Thyroid gland (tissue), 4 donors: ENCODE measurements at regions not wholly inside any gene's neighbourhood (a gene's known extent, or its start where the extent isn't known, plus 50 kb on each side); places are given as distances from the start of the nearest gene placed in this dataset.
A peak's percentile ranks its signal among the peaks of the same experiment; 100 is the strongest.
"Not testable (repeated sequence)": the region's sequence is repeated elsewhere in the genome, so short reads cannot be mapped to it uniquely, and the experiment has no call there.

Source experiments
- DNase-seq, 2 donors: peaks; one replicate each; pipeline ENCODE4 v3.0.0-alpha.2; 2019
- H3K27ac ChIP-seq, 3 donors: fragments of 200-600 bp; sonication (generic); 1 replicate in 2 of 3; 2 replicates in 1 of 3; pipeline ENCODE4 v1.5.1; 2016 to 2019; ENCODE audit warnings: mild to moderate bottlenecking in 1 of 3, moderate library complexity in 1 of 3
- H3K27me3 ChIP-seq: fragments of 200-600 bp; sonication (generic); one replicate; pipeline ENCODE4 v1.5.1; 2019
- H3K36me3 ChIP-seq, 2 donors: fragments of 200-600 bp; sonication (generic); one replicate each; pipeline ENCODE4 v1.5.1; 2016 to 2019
- H3K4me1 ChIP-seq, 2 donors: fragments of 200-600 bp; sonication (generic); one replicate each; pipeline ENCODE4 v1.5.1; 2017 to 2019
- H3K4me3 ChIP-seq, 3 donors: fragments of 200-600 bp; sonication (generic); replicated peaks in 1 of 3; 1 replicate in 2 of 3; 2 replicates in 1 of 3; pipeline ENCODE4 v1.5.1; 2016; ENCODE audit warnings: mild to moderate bottlenecking in 1 of 3
- H3K9me3 ChIP-seq: fragments of 200-600 bp; sonication (generic); one replicate; pipeline ENCODE4 v1.5.1; 2017
- CTCF ChIP-seq, 6 experiments: fragments of 200-600 bp in 3 of 6; fragments of 450-650 bp in 3 of 6; sonication (generic) in 3 of 6; IDR thresholded peaks; one replicate each; pipeline ENCODE4 v1.5.1; 2016 to 2019; ENCODE audit warnings: antibody characterized with exemption in 6 of 6, mild to moderate bottlenecking in 2 of 6, inconsistent platforms in 1 of 6, moderate library complexity in 1 of 6
- POLR2A ChIP-seq, 2 donors: fragments of 450-650 bp; IDR thresholded peaks; one replicate each; pipeline ENCODE4 v1.6.1; 2017; ENCODE audit warnings: antibody characterized with exemption in 2 of 2, mild to moderate bottlenecking in 2 of 2, moderate library complexity in 1 of 2
- WGBS, 2 donors: methylation state at CpG; one replicate each; pipeline ENCODE4 v1.1.5; 2017; 5-methylcytosine and 5-hydroxymethylcytosine counted together
- intact Hi-C: fragments of 100-400 bp; cut with DNase I; formaldehyde crosslinking; loops from one replicate; pipeline ENCODE4 v1.15.1; 2023

GRCh38 chr15:36156879-36157427, 422.5 kb upstream of the CDIN1 start:
- Histone ChIP-seq H3K9me3 (no peaks in the 10 kb centered on the region), H3K4me3 (no peak overlapping the region), H3K27me3 (no peaks in the 10 kb centered on the region), H3K27ac (no peak overlapping the region), H3K4me1 (no peaks in the 10 kb centered on the region), H3K36me3 (no peaks in the 10 kb centered on the region)
- no peak for DNase-seq
- WGBS, 2 donors: 27 to 47% methylated on average over 1 of the region's 1 CpG
- TF ChIP-seq POLR2A (IDR thresholded peaks at IDR 0.05): no peak
- TF ChIP-seq CTCF (IDR thresholded peaks at IDR 0.05): no peak
- intact Hi-C loops: no loop called here

- no peaks in the 10 kb centered on the region for H3K27me3 ChIP-seq
- TF ChIP-seq POLR2A (IDR thresholded peaks at IDR 0.05) (no peak), CTCF (IDR thresholded peaks at IDR 0.05) (no peak)
- intact Hi-C loops: no loop called here
- no peak for DNase-seq
- no peak overlapping the region for H3K27ac ChIP-seq
- no peaks in the 10 kb centered on the region for H3K4me1 ChIP-seq
- no peaks in the 10 kb centered on the region for H3K9me3 ChIP-seq
- H3K4me3 ChIP-seq: no peak overlapping the region
- no peaks in the 10 kb centered on the region for H3K36me3 ChIP-seq
- WGBS, 2 donors: 92 to 96% methylated on average over 1 of the region's 1 CpG
Observed at GRCh38 chr15:36160351-36160750, 419.1 kb upstream of the CDIN1 start.

GRCh38 chr15:36161108-36161507, 418.3 kb upstream of the CDIN1 start:
- Histone ChIP-seq H3K27ac (no peak overlapping the region), H3K27me3 (no peaks in the 10 kb centered on the region), H3K4me1 (no peaks in the 10 kb centered on the region), H3K9me3 (no peaks in the 10 kb centered on the region), H3K36me3 (no peaks in the 10 kb centered on the region), H3K4me3 (no peak overlapping the region)
- TF ChIP-seq POLR2A (IDR thresholded peaks at IDR 0.05) (no peak), CTCF (IDR thresholded peaks at IDR 0.05) (no peak)
- no peak for DNase-seq
- intact Hi-C loops: no loop called here

GRCh38 chr15:36161771-36162212, 417.6 kb upstream of the CDIN1 start:
- no peaks in the 10 kb centered on the region for H3K9me3 ChIP-seq
- peak in 1 of 2 donors; percentile 3 for DNase-seq
- intact Hi-C loops: no loop called here
- TF ChIP-seq POLR2A (IDR thresholded peaks at IDR 0.05) (no peak), CTCF (IDR thresholded peaks at IDR 0.05) (no peak)
- H3K4me3 ChIP-seq: no peak overlapping the region
- H3K4me1 ChIP-seq: no peaks in the 10 kb centered on the region
- no peak overlapping the region for H3K27ac ChIP-seq
- no peaks in the 10 kb centered on the region for H3K36me3 ChIP-seq
- H3K27me3 ChIP-seq: no peaks in the 10 kb centered on the region
- 7 to 20% methylated on average over 2 of the region's 2 CpGs for WGBS, 2 donors

- intact Hi-C loops, H3K4me1 ChIP-seq, H3K4me3 ChIP-seq, DNase-seq, H3K27ac ChIP-seq, H3K27me3 ChIP-seq, H3K9me3 ChIP-seq, H3K36me3 ChIP-seq: not testable (repeated sequence)
- WGBS, 2 donors: 97% methylated on average over 13 of the region's 13 CpGs
Observed at GRCh38 chr15:36163983-36164382, 415.4 kb upstream of the CDIN1 start.

GRCh38 chr15:36172955-36173354, 406.5 kb upstream of the CDIN1 start:
- 88 to 91% methylated on average over 2 of the region's 2 CpGs for WGBS, 2 donors

More at GRCh38 chr15:36172955-36173354, 406.5 kb upstream of the CDIN1 start:
- Histone ChIP-seq H3K4me1 (peaks cover 0 to 3% of the 10 kb centered on the region in 2 donors), H3K27me3 (no peaks in the 10 kb centered on the region), H3K4me3 (no peak overlapping the region), H3K27ac (no peak overlapping the region), H3K9me3 (no peaks in the 10 kb centered on the region), H3K36me3 (no peaks in the 10 kb centered on the region)
- DNase-seq: no peak
- TF ChIP-seq POLR2A (IDR thresholded peaks at IDR 0.05) (no peak), CTCF (IDR thresholded peaks at IDR 0.05) (no peak)
- intact Hi-C loops: no loop called here
